HepG2 (cell line): ENCODE measurements at regions not wholly inside any gene's neighbourhood (a gene's known extent, or its start where the extent isn't known, plus 50 kb on each side); places are given as distances from the start of the nearest gene placed in this dataset.

Experiments used
- HOXA7 ChIP-seq: sonication (generic); formaldehyde crosslinking; IDR thresholded peaks from 2 replicates; pipeline ENCODE4 v1.8.1; 2022; ENCODE audit warnings: mild to moderate bottlenecking, missing genetic modification reagents, moderate library complexity
- SP4 ChIP-seq: sonication (generic); formaldehyde crosslinking; IDR thresholded peaks from 2 replicates; pipeline ENCODE4 v1.8.1; 2023; ENCODE audit warnings: mild to moderate bottlenecking, missing genetic modification reagents
- ZNF232 ChIP-seq: sonication (generic); formaldehyde crosslinking; IDR thresholded peaks from 2 replicates; pipeline ENCODE4 v1.4.0; 2020; ENCODE audit warnings: missing genetic modification reagents, borderline replicate concordance
- TF ChIP-seq, protein P1 (sequence below): sonication (generic); formaldehyde crosslinking; IDR thresholded peaks from 2 replicates; pipeline ENCODE4 v1.4.0; 2020; ENCODE audit warnings: missing genetic modification reagents
- TF ChIP-seq, protein P2 (sequence below): sonication (generic); formaldehyde crosslinking; IDR thresholded peaks from 2 replicates; pipeline ENCODE4; 2020; ENCODE audit warnings: missing genetic modification reagents, mild to moderate bottlenecking, borderline replicate concordance

DNA sequence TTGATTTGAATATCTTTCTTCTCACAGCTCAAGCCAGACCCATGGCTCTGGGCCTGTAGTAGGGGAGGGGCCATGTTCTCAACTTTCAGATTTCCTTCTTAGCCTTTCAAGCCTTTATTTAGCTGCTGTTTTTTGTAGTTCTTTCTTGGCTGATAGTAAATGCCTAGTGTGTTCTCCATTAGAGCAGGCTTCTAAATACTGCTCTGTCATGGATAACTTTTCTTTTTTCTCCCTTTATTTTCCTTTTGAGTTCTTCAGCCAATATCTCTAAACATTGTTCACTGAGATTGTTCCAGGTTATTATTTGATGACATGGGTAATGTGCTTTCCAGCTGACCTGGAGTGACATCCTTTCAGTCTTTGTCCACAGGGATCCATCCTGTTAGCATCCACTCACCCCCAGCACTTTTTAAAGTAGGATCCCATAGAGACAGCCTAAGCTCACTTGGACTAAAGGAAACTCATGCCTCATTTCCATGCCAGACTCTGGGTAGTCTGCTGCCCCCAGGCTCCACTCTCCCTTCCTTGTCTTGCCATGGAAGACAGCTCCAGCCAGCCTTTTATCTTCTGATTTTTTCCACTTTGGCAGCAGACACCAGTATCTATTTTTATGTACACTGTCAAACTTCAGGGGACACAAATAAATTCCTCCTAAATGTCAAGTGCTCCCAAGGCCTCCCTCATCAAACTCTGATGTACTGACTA is 645.6 kb downstream of the RNF144B start (continued):
- TF ChIP-seq, protein P1, sequence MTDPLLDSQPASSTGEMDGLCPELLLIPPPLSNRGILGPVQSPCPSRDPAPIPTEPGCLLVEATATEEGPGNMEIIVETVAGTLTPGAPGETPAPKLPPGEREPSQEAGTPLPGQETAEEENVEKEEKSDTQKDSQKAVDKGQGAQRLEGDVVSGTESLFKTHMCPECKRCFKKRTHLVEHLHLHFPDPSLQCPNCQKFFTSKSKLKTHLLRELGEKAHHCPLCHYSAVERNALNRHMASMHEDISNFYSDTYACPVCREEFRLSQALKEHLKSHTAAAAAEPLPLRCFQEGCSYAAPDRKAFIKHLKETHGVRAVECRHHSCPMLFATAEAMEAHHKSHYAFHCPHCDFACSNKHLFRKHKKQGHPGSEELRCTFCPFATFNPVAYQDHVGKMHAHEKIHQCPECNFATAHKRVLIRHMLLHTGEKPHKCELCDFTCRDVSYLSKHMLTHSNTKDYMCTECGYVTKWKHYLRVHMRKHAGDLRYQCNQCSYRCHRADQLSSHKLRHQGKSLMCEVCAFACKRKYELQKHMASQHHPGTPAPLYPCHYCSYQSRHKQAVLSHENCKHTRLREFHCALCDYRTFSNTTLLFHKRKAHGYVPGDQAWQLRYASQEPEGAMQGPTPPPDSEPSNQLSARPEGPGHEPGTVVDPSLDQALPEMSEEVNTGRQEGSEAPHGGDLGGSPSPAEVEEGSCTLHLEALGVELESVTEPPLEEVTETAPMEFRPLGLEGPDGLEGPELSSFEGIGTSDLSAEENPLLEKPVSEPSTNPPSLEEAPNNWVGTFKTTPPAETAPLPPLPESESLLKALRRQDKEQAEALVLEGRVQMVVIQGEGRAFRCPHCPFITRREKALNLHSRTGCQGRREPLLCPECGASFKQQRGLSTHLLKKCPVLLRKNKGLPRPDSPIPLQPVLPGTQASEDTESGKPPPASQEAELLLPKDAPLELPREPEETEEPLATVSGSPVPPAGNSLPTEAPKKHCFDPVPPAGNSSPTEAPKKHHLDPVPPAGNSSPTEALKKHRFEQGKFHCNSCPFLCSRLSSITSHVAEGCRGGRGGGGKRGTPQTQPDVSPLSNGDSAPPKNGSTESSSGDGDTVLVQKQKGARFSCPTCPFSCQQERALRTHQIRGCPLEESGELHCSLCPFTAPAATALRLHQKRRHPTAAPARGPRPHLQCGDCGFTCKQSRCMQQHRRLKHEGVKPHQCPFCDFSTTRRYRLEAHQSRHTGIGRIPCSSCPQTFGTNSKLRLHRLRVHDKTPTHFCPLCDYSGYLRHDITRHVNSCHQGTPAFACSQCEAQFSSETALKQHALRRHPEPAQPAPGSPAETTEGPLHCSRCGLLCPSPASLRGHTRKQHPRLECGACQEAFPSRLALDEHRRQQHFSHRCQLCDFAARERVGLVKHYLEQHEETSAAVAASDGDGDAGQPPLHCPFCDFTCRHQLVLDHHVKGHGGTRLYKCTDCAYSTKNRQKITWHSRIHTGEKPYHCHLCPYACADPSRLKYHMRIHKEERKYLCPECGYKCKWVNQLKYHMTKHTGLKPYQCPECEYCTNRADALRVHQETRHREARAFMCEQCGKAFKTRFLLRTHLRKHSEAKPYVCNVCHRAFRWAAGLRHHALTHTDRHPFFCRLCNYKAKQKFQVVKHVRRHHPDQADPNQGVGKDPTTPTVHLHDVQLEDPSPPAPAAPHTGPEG (CRISPR knock-in tag): no peak
- no peak for TF ChIP-seq HOXA7
- TF ChIP-seq ZNF232 (CRISPR knock-in tag): no peak
- no peak for TF ChIP-seq SP4 (CRISPR knock-in tag)
- TF ChIP-seq, protein P2, sequence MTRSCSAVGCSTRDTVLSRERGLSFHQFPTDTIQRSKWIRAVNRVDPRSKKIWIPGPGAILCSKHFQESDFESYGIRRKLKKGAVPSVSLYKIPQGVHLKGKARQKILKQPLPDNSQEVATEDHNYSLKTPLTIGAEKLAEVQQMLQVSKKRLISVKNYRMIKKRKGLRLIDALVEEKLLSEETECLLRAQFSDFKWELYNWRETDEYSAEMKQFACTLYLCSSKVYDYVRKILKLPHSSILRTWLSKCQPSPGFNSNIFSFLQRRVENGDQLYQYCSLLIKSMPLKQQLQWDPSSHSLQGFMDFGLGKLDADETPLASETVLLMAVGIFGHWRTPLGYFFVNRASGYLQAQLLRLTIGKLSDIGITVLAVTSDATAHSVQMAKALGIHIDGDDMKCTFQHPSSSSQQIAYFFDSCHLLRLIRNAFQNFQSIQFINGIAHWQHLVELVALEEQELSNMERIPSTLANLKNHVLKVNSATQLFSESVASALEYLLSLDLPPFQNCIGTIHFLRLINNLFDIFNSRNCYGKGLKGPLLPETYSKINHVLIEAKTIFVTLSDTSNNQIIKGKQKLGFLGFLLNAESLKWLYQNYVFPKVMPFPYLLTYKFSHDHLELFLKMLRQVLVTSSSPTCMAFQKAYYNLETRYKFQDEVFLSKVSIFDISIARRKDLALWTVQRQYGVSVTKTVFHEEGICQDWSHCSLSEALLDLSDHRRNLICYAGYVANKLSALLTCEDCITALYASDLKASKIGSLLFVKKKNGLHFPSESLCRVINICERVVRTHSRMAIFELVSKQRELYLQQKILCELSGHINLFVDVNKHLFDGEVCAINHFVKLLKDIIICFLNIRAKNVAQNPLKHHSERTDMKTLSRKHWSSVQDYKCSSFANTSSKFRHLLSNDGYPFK: no peak
- TF ChIP-seq, all 625 proteins: peak for 0
